ENCODE measurements at regions not wholly inside any gene's neighbourhood (a gene's known extent, or its start where the extent isn't known, plus 50 kb on each side); places are given as distances from the start of the nearest gene placed in this dataset.
"Not testable (repeated sequence)": the region's sequence is repeated elsewhere in the genome, so short reads cannot be mapped to it uniquely, and the experiment has no call there.

- DNase-seq: no peak
- H3K36me3 ChIP-seq (ENCODE audit: low read depth): no peaks in the 10 kb centered on the region
- in situ Hi-C loops (cut with MboI): no loop called here
Observed at GRCh38 chr1:99548943-99549605, 96.8 kb upstream of the PALMD start.

GRCh38 chr1:99550198-99550597 is 95.7 kb upstream of the PALMD start:
- Histone ChIP-seq H3K36me3 (ENCODE audit: low read depth) (no peaks in the 10 kb centered on the region), H3K4me1 (ENCODE audit: insufficient read depth) (peaks cover 19% of the 10 kb centered on the region), H3K9me3 (ENCODE audit: low read depth) (no peaks in the 10 kb centered on the region), H3K9me2 (ENCODE audit: insufficient read depth) (no peaks in the 10 kb centered on the region), H3K27me3 (replicated peaks; ENCODE audit: insufficient read depth) (no peaks in the 10 kb centered on the region), H3K27ac (no peak overlapping the region), H4K20me1 (ENCODE audit: insufficient read depth) (no peaks in the 10 kb centered on the region), H2AFZ (no peak overlapping the region), H3K4me2 (ENCODE audit: unreplicated experiment) (no peak overlapping the region), H3K79me2 (ENCODE audit: insufficient read depth) (no peaks in the 10 kb centered on the region), H3K4me3 (no peak overlapping the region), H3K9ac (no peak overlapping the region), H3F3A (ENCODE audit: insufficient read depth) (no peaks in the 10 kb centered on the region)
- WGBS, 2 experiments (ENCODE audit: low coverage in 1 of 2, low lambda C conversion rate in 2 of 2, missing lambda C conversion rate in 2 of 2): 95 to 96% methylated on average over 9 of the region's 9 CpGs
- in situ Hi-C loops (cut with MboI): no loop called here
- no peak for DNase-seq
- no peak for TF ChIP-seq EZH2phosphoT487 (IDR thresholded peaks at IDR 0.05; ENCODE audit: insufficient read depth, low read depth)
- no peak for TF ChIP-seq EZH2 (IDR thresholded peaks at IDR 0.05; ENCODE audit: insufficient read depth, poor library complexity, severe bottlenecking)

More at GRCh38 chr1:99548943-99549605, 96.8 kb upstream of the PALMD start:
- no peak for TF ChIP-seq EZH2 (IDR thresholded peaks at IDR 0.05; ENCODE audit: insufficient read depth, poor library complexity, severe bottlenecking)
- Histone ChIP-seq H3K9me2 (ENCODE audit: insufficient read depth) (no peaks in the 10 kb centered on the region), H3F3A (ENCODE audit: insufficient read depth) (no peaks in the 10 kb centered on the region), H3K4me2 (ENCODE audit: unreplicated experiment) (no peak overlapping the region), H4K20me1 (ENCODE audit: insufficient read depth) (no peaks in the 10 kb centered on the region), H3K9ac (no peak overlapping the region), H3K4me3 (no peak overlapping the region), H2AFZ (no peak overlapping the region), H3K79me2 (ENCODE audit: insufficient read depth) (no peaks in the 10 kb centered on the region), H3K4me1 (ENCODE audit: insufficient read depth) (peaks cover 19% of the 10 kb centered on the region), H3K27me3 (replicated peaks; ENCODE audit: insufficient read depth) (no peaks in the 10 kb centered on the region), H3K9me3 (ENCODE audit: low read depth) (no peaks in the 10 kb centered on the region), H3K27ac (no peak overlapping the region)
- 87 to 91% methylated on average over 3 of the region's 3 CpGs for WGBS, 2 experiments (ENCODE audit: low coverage in 1 of 2, low lambda C conversion rate in 2 of 2, missing lambda C conversion rate in 2 of 2)

GRCh38 chr1:99551812-99552614 is 93.9 kb upstream of the PALMD start:
- Histone ChIP-seq H3F3A (ENCODE audit: insufficient read depth) (peaks cover 6% of the 10 kb centered on the region), H3K9ac (no peak overlapping the region), H3K4me1 (ENCODE audit: insufficient read depth) (peaks cover 12% of the 10 kb centered on the region), H3K9me3 (ENCODE audit: low read depth) (no peaks in the 10 kb centered on the region), H3K79me2 (ENCODE audit: insufficient read depth) (no peaks in the 10 kb centered on the region), H3K4me3 (no peak overlapping the region), H3K27me3 (replicated peaks; ENCODE audit: insufficient read depth) (no peaks in the 10 kb centered on the region), H3K27ac (no peak overlapping the region), H2AFZ (no peak overlapping the region), H3K9me2 (ENCODE audit: insufficient read depth) (no peaks in the 10 kb centered on the region), H4K20me1 (ENCODE audit: insufficient read depth) (no peaks in the 10 kb centered on the region), H3K36me3 (ENCODE audit: low read depth) (no peaks in the 10 kb centered on the region), H3K4me2 (ENCODE audit: unreplicated experiment) (no peak overlapping the region)
- 25 to 31% methylated on average over 2 of the region's 2 CpGs for WGBS, 2 experiments (ENCODE audit: low coverage in 1 of 2, low lambda C conversion rate in 2 of 2, missing lambda C conversion rate in 2 of 2)
- in situ Hi-C loops (cut with MboI): no loop called here
- TF ChIP-seq EZH2phosphoT487 (IDR thresholded peaks at IDR 0.05; ENCODE audit: insufficient read depth, low read depth): no peak
- no peak for TF ChIP-seq EZH2 (IDR thresholded peaks at IDR 0.05; ENCODE audit: insufficient read depth, poor library complexity, severe bottlenecking)
- peak; percentile 20 for DNase-seq

GRCh38 chr1:99553301-99553700 is 92.6 kb upstream of the PALMD start:
- in situ Hi-C loops (cut with MboI): no loop called here
- H3K27ac ChIP-seq: no peak overlapping the region

GRCh38 chr1:99553819-99554218 is 92.1 kb upstream of the PALMD start:
- H2AFZ ChIP-seq; H3K36me3 ChIP-seq (ENCODE audit: low read depth); DNase-seq; H3K4me3 ChIP-seq; in situ Hi-C loops (cut with MboI); H4K20me1 ChIP-seq (ENCODE audit: insufficient read depth); H3K4me2 ChIP-seq (ENCODE audit: unreplicated experiment); H3K79me2 ChIP-seq (ENCODE audit: insufficient read depth); H3K9ac ChIP-seq; H3K27me3 ChIP-seq (replicated peaks; ENCODE audit: insufficient read depth); H3K27ac ChIP-seq; H3K9me3 ChIP-seq (ENCODE audit: low read depth); H3K9me2 ChIP-seq (ENCODE audit: insufficient read depth): not testable (repeated sequence)
- Histone ChIP-seq H3F3A (ENCODE audit: insufficient read depth) (peaks cover 22% of the 10 kb centered on the region), H3K4me1 (ENCODE audit: insufficient read depth) (peaks cover 25% of the 10 kb centered on the region)
- WGBS, 2 experiments (ENCODE audit: low coverage in 1 of 2, low lambda C conversion rate in 2 of 2, missing lambda C conversion rate in 2 of 2): 54 to 69% methylated on average over 3 of the region's 3 CpGs

More at GRCh38 chr1:99553301-99553700, 92.6 kb upstream of the PALMD start:
- Histone ChIP-seq H3F3A (ENCODE audit: insufficient read depth) (peaks cover 17% of the 10 kb centered on the region), H3K36me3 (ENCODE audit: low read depth) (no peaks in the 10 kb centered on the region), H2AFZ (no peak overlapping the region), H3K9me3 (ENCODE audit: low read depth) (no peaks in the 10 kb centered on the region), H4K20me1 (ENCODE audit: insufficient read depth) (no peaks in the 10 kb centered on the region), H3K79me2 (ENCODE audit: insufficient read depth) (no peaks in the 10 kb centered on the region), H3K9me2 (ENCODE audit: insufficient read depth) (no peaks in the 10 kb centered on the region), H3K9ac (no peak overlapping the region), H3K27me3 (replicated peaks; ENCODE audit: insufficient read depth) (no peaks in the 10 kb centered on the region), H3K4me1 (ENCODE audit: insufficient read depth) (peaks cover 20% of the 10 kb centered on the region), H3K4me2 (ENCODE audit: unreplicated experiment) (no peak overlapping the region), H3K4me3 (no peak overlapping the region)
- no peak for DNase-seq
- TF ChIP-seq EZH2phosphoT487 (IDR thresholded peaks at IDR 0.05; ENCODE audit: insufficient read depth, low read depth) (no peak), EZH2 (IDR thresholded peaks at IDR 0.05; ENCODE audit: insufficient read depth, poor library complexity, severe bottlenecking) (no peak)
- WGBS, 2 experiments (ENCODE audit: low coverage in 1 of 2, low lambda C conversion rate in 2 of 2, missing lambda C conversion rate in 2 of 2): 87 to 90% methylated on average over 1 of the region's 1 CpG

All from GM23248 (cell line).